NCI-H1105 (cell line): ENCODE measurements at regions not wholly inside any gene's neighbourhood (a gene's known extent, or its start where the extent isn't known, plus 50 kb on each side); places are given as distances from the start of the nearest gene placed in this dataset.

Experiments
- DNase-seq: peaks from one replicate; lab custom pipeline; 2025; lab: John Stamatoyannopoulos, UW

GRCh38 chr5:44659334-44659733 lies 149.4 kb upstream of the MRPS30 start:
- no peak for DNase-seq

- DNase-seq, result no peak
Observed at GRCh38 chr5:44652674-44653073, 156.1 kb upstream of the MRPS30 start.

- DNase-seq, result no peak
Observed at GRCh38 chr5:44646016-44646415, 162.7 kb upstream of the MRPS30 start.

GRCh38 chr5:44645502-44645901 lies 163.2 kb upstream of the MRPS30 start:
- no peak for DNase-seq

- no peak for DNase-seq
Observed at GRCh38 chr5:44644628-44645027, 164.1 kb upstream of the MRPS30 start.

GRCh38 chr5:44641820-44642219 lies 166.9 kb upstream of the MRPS30 start:
- no peak for DNase-seq

- no peak for DNase-seq
Observed at GRCh38 chr5:44640945-44641456, 167.7 kb upstream of the MRPS30 start.

GRCh38 chr5:44637916-44638869 lies 170.6 kb upstream of the MRPS30 start:
- no peak for DNase-seq

GRCh38 chr5:44632344-44632743 lies 176.4 kb upstream of the MRPS30 start:
- DNase-seq, result no peak

GRCh38 chr5:44626846-44627245 lies 181.9 kb upstream of the MRPS30 start:
- no peak for DNase-seq

GRCh38 chr5:44622331-44622730 lies 186.4 kb upstream of the MRPS30 start:
- DNase-seq, result no peak

GRCh38 chr5:44619875-44620610 lies 188.7 kb upstream of the MRPS30 start:
- peak; percentile 18 for DNase-seq

GRCh38 chr5:44614845-44615244 lies 193.9 kb upstream of the MRPS30 start:
- no peak for DNase-seq

GRCh38 chr5:44613936-44614335 lies 194.8 kb upstream of the MRPS30 start:
- DNase-seq, result no peak

GRCh38 chr5:44605926-44606325 lies 202.8 kb upstream of the MRPS30 start:
- DNase-seq, result no peak

- no peak for DNase-seq
Observed at GRCh38 chr5:44603496-44604272, 205.1 kb upstream of the MRPS30 start.

GRCh38 chr5:44574678-44575077 lies 185.5 kb upstream of the FGF10 start:
- DNase-seq, result no peak

GRCh38 chr5:44568519-44568918 lies 179.3 kb upstream of the FGF10 start:
- DNase-seq, result no peak

- DNase-seq, result no peak
Observed at GRCh38 chr5:44565902-44566301, 176.7 kb upstream of the FGF10 start.

- DNase-seq, result no peak
Observed at GRCh38 chr5:44565360-44565759, 176.1 kb upstream of the FGF10 start.

GRCh38 chr5:44546286-44546685 lies 157.1 kb upstream of the FGF10 start:
- DNase-seq, result no peak

GRCh38 chr5:44543511-44543910 lies 154.3 kb upstream of the FGF10 start:
- DNase-seq, result no peak
